Panc1 (cell line): ENCODE measurements at regions not wholly inside any gene's neighbourhood (a gene's known extent, or its start where the extent isn't known, plus 50 kb on each side); places are given as distances from the start of the nearest gene placed in this dataset.

Experiments
- CTCF ChIP-seq: fragments of 450-650 bp; IDR thresholded peaks from 2 replicates; pipeline ENCODE4 v1.5.1; 2017; ENCODE audit warnings: mild to moderate bottlenecking
- POLR2AphosphoS5 ChIP-seq: IDR thresholded peaks from 2 replicates; pipeline ENCODE4 v1.6.1; 2012; ENCODE audit warnings: mild to moderate bottlenecking, low read depth, low read length, moderate library complexity
- REST ChIP-seq, 2 experiments: IDR thresholded peaks; 2 replicates each; pipeline ENCODE4 v1.6.1; 2011 to 2012; ENCODE audit warnings: low read depth in 2 of 2, control low read depth in 1 of 2, low read length in 1 of 2, mild to moderate bottlenecking in 1 of 2, moderate library complexity in 1 of 2; ENCODE audit not compliant: insufficient read depth in 1 of 2

GRCh38 chr18:11464129-11464528 lies 145.3 kb upstream of the SLC35G4 start:
- TF ChIP-seq CTCF (no peak), POLR2AphosphoS5 (no peak), REST (IDR thresholded peaks at IDR 0.05; ENCODE audit: insufficient read depth in 1 of 2, low read depth in 2 of 2, low read length in 1 of 2) (no peak)
